Fibroblast of lung (primary cell): ENCODE measurements at regions not wholly inside any gene's neighbourhood (a gene's known extent, or its start where the extent isn't known, plus 50 kb on each side); places are given as distances from the start of the nearest gene placed in this dataset.

ENCODE experiments used
- DNase-seq, 2 donors: peaks; one replicate each; pipeline versions ENCODE4 v3.0.0 to v3.0.0-alpha.2; 2010; ENCODE audit warnings: low read depth in 2 of 2
- H2AFZ ChIP-seq: 2 replicates; pipeline ENCODE4 v1.5.1; 2012; ENCODE audit warnings: low read length, control low read depth, inconsistent platforms
- H3K27ac ChIP-seq: 2 replicates; pipeline ENCODE4 v1.5.1; 2011; ENCODE audit warnings: low read length, control low read depth; ENCODE audit not compliant: insufficient read depth
- H3K27me3 ChIP-seq: 2 replicates; pipeline ENCODE4 v1.5.1; 2011; ENCODE audit warnings: mild to moderate bottlenecking, low read length; ENCODE audit not compliant: control insufficient read depth, insufficient read depth
- H3K36me3 ChIP-seq: 2 replicates; pipeline ENCODE4 v1.5.1; 2011; ENCODE audit warnings: low read length; ENCODE audit not compliant: control insufficient read depth, insufficient read depth
- H3K4me1 ChIP-seq: 2 replicates; pipeline ENCODE4 v1.5.1; 2011; ENCODE audit warnings: low read length; ENCODE audit not compliant: control insufficient read depth, insufficient read depth; ENCODE audit errors: extremely low read depth
- H3K4me2 ChIP-seq: 2 replicates; pipeline ENCODE4 v1.5.1; 2011; ENCODE audit warnings: low read length, control low read depth; ENCODE audit not compliant: insufficient read depth; ENCODE audit errors: extremely low read depth
- H3K4me3 ChIP-seq, 4 experiments: fragments of 200-600 bp in 1 of 4; sonication (generic) in 1 of 4; replicated peaks in 1 of 4; 2 replicates each; pipeline ENCODE4 v1.5.1; 2011 to 2016; ENCODE audit warnings: low read length in 4 of 4, low read depth in 3 of 4, mild to moderate bottlenecking in 3 of 4, control low read depth in 2 of 4, inconsistent platforms in 1 of 4, mixed read lengths in 1 of 4; ENCODE audit not compliant: insufficient read depth in 1 of 4; ENCODE audit errors: control extremely low read depth in 1 of 4
- H3K79me2 ChIP-seq: 2 replicates; pipeline ENCODE4 v1.5.1; 2012; ENCODE audit warnings: mild to moderate bottlenecking, low read length, inconsistent platforms; ENCODE audit not compliant: control insufficient read depth, insufficient read depth
- H3K9ac ChIP-seq: 2 replicates; pipeline ENCODE4 v1.5.1; 2011; ENCODE audit warnings: mild to moderate bottlenecking, low read length, control low read depth; ENCODE audit not compliant: insufficient read depth
- H3K9me3 ChIP-seq: 2 replicates; pipeline ENCODE4 v1.5.1; 2012; ENCODE audit warnings: low read depth, low read length; ENCODE audit not compliant: control insufficient read depth, insufficient read depth
- H4K20me1 ChIP-seq: 2 replicates; pipeline ENCODE4 v1.5.1; 2011; ENCODE audit warnings: low read length; ENCODE audit not compliant: control insufficient read depth, insufficient read depth; ENCODE audit errors: extremely low read depth
- CTCF ChIP-seq, 2 donors: IDR thresholded peaks in 1 of 2; conservative IDR thresholded peaks in 1 of 2; 1 replicate in 1 of 2; 2 replicates in 1 of 2; pipeline ENCODE4 v1.5.1; 2011 to 2012; ENCODE audit warnings: low read length in 2 of 2, control low read depth in 1 of 2, inconsistent platforms in 1 of 2, low read depth in 1 of 2, mild to moderate bottlenecking in 1 of 2
- EZH2 ChIP-seq: IDR thresholded peaks from 2 replicates; pipeline ENCODE4 v1.5.1; 2012; ENCODE audit warnings: low read length, control low read depth, mild to moderate bottlenecking; ENCODE audit errors: missing control alignments

GRCh38 chr10:33010132-33011037 lies 52.4 kb upstream of the ITGB1 start:
- no peak for TF ChIP-seq EZH2
- TF ChIP-seq CTCF (conservative IDR thresholded peaks at IDR 0.05 in 1 of 2, IDR thresholded peaks at IDR 0.05 in 1 of 2; ENCODE audit: low read depth in 1 of 2, low read length in 2 of 2) = peak; percentile 54 to 58
- Histone ChIP-seq H3K36me3 (no peaks in the 10 kb centered on the region), H3K27ac (peak overlapping the region; percentile 24), H2AFZ (no peak overlapping the region), H3K27me3 (no peaks in the 10 kb centered on the region), H3K9ac (no peak overlapping the region), H3K4me2 (peak overlapping the region; percentile 29), H3K4me1 (peaks cover 7% of the 10 kb centered on the region), H3K79me2 (no peaks in the 10 kb centered on the region), H3K9me3 (no peaks in the 10 kb centered on the region), H4K20me1 (no peaks in the 10 kb centered on the region), H3K4me3 (no peak overlapping the region)
- DNase-seq = peak; percentile 80 to 95

GRCh38 chr10:33009244-33010131 lies 51.5 kb upstream of the ITGB1 start:
- Histone ChIP-seq H3K36me3 (no peaks in the 10 kb centered on the region), H3K4me3 (no peak overlapping the region), H3K4me1 (peaks cover 7% of the 10 kb centered on the region), H4K20me1 (no peaks in the 10 kb centered on the region), H3K4me2 (peak overlapping the region; percentile 21), H2AFZ (no peak overlapping the region), H3K9ac (no peak overlapping the region), H3K9me3 (no peaks in the 10 kb centered on the region), H3K27me3 (no peaks in the 10 kb centered on the region), H3K27ac (peak overlapping the region; percentile 24), H3K79me2 (no peaks in the 10 kb centered on the region)
- TF ChIP-seq EZH2 (no peak), CTCF (conservative IDR thresholded peaks at IDR 0.05 in 1 of 2, IDR thresholded peaks at IDR 0.05 in 1 of 2; ENCODE audit: low read depth in 1 of 2, low read length in 2 of 2) (no peak)
- DNase-seq = no peak
